HG02981 (cell line): ENCODE measurements at regions not wholly inside any gene's neighbourhood (a gene's known extent, or its start where the extent isn't known, plus 50 kb on each side); places are given as distances from the start of the nearest gene placed in this dataset.
A peak's percentile ranks its signal among the peaks of the same experiment; 100 is the strongest.
"Not testable (repeated sequence)": the region's sequence is repeated elsewhere in the genome, so short reads cannot be mapped to it uniquely, and the experiment has no call there.

Experiments used
- ATAC-seq: cut with Tn5 transposase; IDR thresholded peaks from one replicate; pipeline ENCODE4 v1.9.1; 2021; ENCODE audit warnings: mild to moderate bottlenecking, moderate library complexity; ENCODE audit not compliant: unreplicated experiment

DNA sequence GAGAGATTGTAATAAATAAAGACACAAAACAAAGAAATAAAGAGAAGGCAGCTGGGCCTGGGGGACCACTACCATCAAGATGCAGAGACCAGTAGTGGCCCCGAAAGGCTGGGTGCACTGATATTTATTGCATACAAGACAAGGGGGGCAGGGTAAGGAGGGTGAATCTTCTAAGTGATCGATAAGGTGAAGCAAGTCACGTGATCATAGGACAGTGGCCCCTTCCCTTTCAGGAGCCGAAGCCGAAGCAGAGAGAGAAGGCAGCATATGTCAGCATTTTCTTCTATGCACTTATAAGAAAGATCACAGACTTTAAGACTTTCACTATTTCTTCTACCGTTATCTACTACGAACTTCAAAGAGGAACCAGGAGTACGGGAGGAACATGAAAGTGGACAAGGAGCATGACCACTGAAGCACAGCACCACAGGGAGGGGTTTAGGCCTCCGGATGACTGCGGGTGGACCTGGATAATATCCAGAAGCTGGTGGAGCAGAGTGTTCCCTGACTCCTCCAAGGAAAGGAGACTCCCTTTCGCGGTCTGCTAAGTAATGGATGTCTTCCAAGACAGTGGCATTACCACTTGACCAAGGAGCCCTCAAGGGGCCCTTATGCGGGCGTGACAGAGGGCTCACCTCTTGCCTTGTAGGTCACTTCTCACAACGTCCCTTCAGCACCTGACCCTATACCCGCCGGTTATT is 126.4 kb downstream of the RBM46 start:
- ATAC-seq = not testable (repeated sequence)

DNA sequence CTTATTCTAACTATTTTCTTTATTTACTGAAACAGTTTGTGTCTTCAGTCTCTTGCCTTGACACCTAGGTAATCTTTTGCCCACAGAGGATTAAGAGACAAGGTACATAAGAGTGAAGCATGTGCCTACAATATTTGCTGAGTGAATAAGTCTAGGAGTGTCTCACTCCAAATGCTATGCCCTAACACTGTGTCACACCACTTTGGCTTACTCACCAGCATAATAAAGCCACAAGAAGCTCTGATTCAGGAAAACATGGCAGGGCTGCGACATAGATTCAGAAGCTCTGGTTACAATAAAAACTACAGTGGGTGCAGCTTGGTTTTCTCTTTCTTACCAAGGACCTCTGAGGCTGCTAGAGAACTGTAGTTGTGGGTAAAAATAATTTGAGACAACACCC is 127.1 kb downstream of the RBM46 start:
- no peak for ATAC-seq

DNA sequence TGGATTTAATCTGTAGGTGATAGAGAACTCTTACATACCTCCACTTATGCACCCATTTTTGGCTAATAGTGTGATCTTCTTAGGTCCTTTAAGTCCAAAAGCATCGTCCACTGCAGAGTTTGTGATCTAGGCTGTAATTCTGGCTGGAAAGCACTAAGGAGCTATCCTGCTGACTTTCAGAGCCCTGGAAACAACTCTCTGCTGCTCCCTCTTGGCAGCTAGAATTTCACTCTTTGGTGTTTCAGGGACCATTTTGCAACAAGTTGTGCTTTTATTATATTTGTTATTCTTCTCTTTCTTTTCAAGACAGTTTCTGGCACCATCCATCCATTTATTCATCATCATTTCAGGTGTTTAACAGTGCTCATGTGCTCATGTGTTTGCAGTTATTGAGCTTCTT is 130.0 kb downstream of the RBM46 start:
- ATAC-seq = no peak

DNA sequence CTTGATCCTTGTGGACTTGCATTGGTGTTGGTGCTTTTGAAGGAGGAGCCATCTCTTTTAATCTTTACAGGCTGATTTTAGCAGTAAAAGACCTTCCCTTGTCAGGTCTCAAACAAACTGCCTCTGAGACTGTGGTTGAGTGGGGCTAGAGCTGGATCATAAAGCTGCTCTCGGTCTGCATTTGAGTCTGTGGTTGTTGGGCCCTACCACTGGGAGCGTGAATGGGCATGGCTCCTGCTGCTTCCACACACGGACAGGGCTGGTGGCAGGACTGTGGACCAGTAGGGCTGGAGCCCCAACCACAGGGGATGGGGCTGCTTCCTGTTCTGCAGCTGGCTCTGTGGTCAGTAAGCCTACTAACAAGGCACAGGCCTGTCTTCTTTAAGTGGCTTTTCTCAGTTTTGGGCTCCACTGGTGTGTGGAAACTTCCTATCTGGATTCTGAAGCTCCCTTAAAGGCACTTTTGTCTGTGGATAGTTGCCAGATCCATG is 130.6 kb downstream of the RBM46 start:
- no peak for ATAC-seq

DNA sequence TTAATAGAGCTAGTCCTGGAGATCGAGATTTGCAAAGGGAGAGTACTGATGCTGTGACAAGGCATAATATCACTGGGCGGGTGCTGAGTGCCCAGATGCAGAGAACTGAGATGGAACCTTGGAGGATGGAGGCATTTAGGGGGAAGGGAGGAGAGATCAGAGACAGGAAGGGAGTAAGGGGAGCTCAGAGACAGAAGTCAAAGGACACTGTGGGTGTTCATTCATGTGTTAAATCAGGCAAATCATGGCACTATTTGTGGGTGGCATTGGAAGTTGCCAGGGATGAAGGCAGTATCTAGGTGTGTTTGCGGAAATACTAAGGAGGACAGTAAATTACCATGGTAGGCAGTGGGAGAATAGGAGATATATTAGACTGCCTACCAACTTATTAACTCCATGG is 135.0 kb downstream of the RBM46 start:
- no peak for ATAC-seq

DNA sequence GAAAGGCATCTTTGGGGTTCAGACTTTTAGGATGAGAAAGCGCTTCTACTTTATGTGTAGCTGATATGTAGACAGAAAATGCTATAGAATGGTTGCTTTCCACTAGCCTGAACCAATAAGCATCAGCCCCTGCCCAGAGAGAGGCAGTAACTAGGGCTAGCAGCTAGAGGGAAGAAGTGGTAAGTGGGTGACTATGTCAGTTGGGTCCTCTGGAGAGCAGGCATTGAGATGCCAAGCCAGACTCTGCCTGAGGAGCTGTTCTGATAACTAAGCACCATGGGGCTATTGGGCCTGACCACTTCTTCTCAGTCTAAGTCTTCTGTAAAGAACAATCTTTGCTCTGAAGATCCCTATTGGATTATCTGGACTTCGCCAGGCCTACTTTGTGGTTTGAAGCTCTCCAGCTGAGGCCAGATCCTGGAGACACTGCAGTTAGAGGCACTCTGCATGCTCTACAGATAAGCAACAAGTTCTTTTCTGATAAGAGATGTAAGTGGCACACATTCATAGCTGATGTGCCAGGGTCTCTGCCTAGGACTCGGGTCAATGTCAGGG is 146.1 kb downstream of the RBM46 start:
- no peak for ATAC-seq

DNA sequence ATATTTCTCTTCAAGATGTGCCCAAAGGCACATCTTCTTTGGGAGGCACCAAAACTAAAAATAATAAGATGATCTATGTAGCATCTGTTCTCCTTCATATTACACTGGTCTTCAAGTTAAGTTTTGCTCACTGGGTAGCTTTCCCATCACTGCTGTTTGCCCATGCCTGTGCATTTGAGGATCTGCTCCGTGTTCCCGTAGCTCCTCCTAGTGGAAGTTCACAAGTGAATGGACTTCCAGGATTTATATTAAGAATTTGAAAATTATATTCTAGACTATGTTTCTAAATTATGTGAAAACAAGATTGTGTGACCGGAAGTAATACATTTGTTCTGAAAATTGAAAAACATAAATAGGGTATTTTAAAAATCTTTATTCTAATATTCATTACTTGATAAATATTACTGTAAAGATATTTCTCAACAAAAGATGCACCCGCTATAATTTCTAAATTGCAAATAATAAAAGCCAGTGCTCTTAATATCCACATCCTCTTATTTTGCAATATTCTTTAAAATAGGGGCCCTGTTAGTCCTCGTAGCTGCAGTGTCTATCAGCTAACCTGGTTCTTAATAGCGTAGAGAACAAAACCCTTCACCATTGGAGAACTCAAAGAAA is 147.7 kb downstream of the RBM46 start:
- ATAC-seq = no peak

DNA sequence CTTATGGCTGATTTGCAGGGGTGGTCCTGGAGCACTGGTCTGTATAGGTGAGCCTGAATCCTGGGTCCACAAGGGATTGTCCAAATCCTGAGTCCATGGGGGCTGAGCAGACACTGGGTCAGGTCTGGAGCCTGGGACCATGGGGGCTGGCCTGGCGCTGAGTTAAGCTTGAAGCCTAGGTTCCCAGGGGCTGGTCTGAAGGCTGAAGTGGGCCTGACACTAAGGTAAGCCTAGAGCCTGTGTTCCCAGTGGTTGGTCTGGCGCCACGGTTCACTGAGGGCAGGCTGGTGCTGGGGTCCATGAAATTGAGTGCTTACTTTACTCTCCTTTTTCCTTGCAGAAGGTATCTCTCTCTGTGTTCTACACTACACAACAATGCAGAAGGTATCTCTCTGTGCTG is 155.8 kb downstream of the RBM46 start:
- no peak for ATAC-seq

DNA sequence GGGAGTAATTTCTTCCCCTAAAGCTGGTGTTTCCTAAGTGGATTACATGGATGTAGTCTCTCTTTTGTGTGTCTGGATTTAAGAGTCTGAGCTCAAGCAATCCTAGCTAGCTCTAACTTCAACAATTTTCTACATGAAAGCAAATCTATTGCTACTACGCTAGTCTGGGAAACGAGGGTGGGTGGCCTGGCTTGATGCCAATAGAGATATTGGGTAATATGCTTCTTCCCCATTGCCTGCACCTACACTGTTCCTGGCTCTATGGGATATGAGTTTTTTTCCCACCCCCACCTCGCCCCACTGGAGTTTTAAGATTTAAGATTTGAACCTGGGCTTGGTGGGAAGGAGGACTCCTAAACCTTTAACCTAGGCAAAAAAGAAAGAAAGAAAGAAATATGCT is 158.8 kb downstream of the RBM46 start:
- ATAC-seq = no peak

DNA sequence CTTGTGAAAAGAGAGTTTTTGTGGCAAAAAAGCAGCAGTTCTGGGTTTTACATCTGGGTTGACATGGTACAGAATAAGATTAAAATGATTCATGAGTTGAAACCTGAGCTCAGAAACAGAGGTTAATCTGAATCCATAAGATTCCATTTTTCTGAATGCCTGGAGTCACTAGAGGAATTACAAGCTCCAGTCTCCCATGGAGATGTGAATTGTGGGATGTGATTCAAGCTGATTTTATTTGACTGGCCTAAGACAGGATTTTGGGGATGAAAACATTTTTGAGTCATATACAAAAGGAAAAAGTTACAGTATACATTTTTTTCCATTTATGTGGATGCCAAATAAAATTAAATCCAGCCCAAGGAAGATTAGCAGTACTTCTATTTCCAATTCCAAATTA is 161.1 kb downstream of the RBM46 start:
- ATAC-seq = no peak

DNA sequence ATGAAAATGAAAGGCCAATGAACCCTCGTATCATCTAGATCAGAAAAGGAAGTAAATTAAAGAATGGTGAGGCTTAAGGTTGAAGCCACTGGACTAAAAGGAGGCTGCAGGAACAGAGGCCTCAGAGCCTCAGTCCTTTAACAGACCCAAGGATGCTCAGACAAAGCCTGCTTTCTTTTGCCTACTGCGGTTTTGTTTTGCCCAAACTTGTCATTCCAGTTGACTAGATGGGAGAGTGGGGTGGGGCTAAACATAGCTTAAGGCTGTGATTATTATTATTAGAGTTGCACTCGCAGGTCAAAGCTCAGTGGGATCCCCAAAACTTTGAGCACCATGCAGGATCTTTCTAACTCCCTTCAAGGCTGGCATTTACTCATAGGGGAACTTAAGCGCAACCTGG is 163.9 kb downstream of the RBM46 start:
- ATAC-seq = no peak

DNA sequence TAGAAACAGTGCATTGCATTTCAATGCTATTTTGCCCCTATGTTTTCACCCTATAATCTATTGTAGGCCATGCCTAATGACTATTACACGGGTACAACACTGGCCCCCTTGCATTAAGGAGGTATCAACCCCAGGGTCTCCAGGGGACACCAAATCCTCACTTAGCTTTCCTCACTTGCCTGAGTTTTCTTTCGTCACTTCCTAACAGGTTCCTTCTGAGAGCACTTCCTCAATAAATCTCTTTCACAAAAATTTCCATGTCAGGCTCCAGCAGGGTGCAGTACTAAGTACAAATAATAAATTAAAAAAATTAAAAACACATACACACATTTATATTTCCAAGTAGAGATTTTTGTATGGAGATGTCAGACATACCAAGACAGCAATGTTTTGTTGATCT is 165.0 kb downstream of the RBM46 start:
- no peak for ATAC-seq

DNA sequence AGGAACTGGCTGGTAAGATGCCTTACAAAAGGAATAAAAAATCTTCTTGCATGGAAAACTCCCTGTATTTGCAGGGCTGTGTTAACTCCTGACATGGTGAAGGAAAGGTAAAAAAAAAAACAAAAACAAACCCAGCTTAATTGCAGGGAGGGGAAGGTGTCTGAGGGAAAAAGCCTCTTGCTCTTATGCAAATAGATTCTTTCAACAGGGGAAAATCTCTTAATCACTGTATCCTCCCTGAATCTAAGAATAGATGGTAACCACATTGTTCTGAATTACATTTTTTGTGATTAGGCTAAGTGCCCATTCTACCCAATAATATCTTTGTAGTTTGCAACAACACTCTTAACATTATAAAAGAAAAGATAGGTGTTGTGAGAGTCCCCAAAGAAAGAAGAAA is 172.6 kb downstream of the RBM46 start:
- ATAC-seq = no peak

DNA sequence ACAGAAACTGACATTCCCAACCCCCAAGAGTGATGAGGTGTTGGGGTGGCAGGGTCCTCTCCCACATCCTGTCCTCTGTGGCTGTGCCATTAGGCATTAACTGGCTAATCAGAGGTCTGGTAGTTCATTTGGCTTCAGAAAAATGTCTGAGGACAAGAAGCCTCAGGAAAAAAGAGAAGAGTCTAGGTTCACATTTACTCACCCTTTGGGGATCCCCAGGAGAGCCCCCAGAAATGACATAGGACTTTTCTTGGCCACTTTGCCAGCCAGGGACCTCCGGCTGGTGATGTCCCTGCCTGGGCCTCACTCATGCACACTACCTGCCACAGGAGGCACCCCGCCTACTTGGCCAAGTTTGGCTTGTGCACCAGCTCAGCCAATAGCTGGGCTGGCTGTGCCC is 173.0 kb downstream of the RBM46 start:
- no peak for ATAC-seq

DNA sequence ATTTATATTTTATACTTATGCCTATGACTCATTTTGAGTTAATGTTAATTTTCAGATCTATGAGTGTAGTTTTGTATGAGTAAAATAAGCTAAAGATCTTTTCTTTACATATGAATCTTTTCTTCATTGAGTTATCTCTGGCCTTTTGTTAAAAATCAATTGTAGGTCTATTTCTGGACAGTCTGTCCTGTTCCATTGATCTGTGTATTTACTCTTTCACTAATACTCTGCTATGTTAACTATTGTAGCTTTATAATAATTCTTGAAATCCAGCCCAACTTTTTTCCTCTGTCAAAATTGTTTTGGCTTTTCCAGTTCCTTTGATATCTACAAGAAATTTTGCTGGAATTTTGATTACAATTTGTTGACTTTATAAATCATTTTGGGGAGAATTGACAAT is 177.0 kb downstream of the RBM46 start:
- no peak for ATAC-seq

DNA sequence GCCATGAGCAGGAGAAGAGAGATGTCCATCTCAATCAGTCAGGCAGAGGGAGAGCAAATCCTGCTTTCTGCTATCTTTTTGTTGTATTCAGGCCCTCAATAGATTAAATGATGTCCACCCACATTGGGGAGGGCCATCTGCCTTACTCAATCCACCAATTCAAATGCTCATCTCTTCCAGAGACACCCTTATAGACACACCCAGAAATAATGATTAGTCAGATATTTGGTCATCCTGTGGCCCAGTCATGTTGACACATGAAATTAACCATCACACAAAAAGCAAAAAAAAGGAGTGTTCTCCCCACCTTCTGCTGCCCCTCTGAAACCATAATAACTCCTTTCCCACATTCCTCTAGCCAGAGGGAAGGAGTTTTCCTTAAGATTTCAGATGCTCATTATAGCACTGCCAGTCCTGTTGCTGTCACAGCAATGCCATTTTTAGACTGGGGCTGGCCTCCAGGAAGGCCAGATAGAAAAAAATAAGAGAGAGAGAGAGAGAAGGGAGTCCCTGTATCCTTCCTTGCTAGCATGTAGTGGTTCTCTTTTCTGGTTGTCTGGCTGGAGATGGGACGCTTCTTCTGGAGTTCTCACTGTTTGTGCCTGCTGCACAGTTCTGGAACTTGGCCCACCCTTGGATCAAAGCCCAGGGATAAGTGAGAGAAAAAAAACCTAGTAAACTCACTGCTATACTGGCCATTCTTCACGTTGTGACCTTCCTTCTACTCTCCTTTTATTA is 177.7 kb downstream of the RBM46 start:
- ATAC-seq = no peak

DNA sequence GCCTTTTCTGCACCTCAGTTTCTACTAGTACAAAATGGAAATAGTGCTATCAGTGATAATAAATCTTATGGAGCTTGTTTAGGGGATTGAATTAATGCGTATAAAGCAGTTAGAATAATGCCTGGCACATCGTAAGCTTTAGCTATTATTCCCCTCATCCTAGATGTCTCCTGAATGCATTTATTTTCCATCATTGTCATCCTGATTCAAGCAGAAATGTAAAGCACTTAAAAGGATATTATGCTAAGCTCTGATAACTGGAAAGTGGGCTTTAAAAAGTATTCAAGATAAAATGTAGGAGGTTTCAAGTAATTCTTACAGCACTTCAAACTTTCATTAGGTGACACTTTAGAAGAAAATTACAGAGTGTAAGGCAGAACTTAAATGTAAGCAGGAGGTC is 178.7 kb downstream of the RBM46 start:
- no peak for ATAC-seq

DNA sequence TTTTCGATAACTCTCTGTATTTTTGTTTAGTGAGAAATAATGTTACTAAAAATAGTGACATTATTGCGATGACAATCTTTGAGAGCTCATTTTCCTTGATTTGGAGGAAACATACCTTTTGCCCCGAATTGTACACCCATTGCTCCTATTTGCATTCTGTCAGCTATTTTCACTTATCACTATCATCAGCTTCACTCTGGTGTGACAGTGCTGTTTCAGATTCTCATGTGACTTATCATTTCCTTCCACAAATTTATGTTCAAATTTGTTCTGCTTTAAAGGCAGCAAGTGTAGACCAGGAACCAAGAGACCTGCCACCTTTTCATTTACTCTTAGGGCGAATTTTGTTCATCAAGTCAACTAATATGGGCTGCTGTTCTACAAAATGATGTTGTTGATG is 179.4 kb downstream of the RBM46 start:
- ATAC-seq = no peak

DNA sequence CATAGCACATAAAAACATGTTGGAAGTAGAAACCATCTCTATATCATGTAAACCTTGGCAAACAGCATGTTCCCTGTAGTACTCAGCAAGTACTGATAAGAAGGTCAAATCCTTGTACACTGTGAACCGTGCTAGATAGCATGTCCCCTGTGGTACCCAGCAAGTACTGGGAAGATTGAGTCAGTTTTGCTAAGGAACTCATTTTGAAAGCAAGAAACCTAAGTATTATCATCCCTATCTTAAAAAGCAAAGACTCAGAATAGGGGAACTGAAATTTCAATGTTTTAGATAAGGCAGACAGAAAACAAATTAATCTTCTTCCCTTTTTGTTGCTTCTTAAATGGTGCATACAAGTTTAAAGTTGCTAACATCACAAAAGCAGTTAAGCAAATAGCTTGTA is 180.2 kb downstream of the RBM46 start:
- peak; percentile 91 for ATAC-seq

DNA sequence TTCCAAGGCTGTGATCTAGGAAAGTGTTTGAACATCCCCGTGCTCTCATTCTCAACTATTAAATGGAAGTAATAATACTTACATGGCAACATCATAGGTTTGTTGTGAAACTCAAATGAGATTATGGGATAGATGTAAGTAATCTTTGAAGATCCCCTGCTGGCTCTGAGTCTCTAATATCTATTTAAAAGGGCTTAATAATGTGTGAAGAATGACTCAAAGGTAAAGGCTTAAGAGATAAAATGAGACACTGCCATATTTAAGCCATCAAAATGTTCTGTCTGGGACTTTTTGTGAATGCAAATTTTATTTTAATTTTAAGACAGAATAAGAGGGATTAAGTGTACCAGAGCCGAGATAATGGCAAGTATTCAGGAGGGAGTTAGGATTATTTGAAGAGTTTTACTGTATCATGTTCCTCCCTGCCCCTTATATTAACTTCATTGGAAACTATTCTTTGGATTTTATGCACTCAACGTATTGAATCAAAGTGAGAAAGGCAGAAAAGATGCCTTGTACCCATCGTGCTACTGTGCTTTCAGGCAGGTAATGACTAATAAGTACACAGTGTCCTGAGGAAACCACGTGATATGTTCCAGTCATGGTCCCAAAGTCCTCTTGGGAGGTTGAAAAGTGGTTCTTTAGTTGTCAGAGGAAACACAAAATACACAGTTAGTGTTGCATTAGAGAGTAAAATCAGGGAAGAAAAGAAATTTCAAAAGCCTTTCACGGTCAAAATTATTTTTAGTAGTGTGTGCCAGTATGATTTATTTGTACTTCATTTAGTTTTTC is 192.4 kb downstream of the RBM46 start:
- no peak for ATAC-seq

DNA sequence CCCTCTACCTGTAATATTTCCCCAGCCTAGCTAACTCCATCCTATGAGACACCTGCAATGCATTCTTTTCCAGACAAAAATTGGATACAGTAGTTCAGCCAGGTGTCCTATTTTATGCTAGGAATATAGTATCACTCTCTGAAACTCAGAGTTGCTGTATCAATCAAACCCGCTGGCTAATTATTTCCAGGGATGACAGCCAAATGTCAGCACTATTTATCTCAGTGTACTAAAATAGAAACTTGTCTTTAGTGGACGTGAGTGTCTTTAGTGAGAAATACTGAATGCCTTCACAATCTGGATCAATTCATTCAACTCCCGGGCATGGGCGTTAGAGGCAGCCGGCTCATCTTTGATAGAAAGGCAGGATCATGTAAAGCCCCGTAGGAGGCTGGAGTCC is 196.2 kb downstream of the RBM46 start:
- no peak for ATAC-seq
